DOHH2 (cell line): ENCODE measurements at regions not wholly inside any gene's neighbourhood (a gene's known extent, or its start where the extent isn't known, plus 50 kb on each side); places are given as distances from the start of the nearest gene placed in this dataset.

Experiments
- H3F3A ChIP-seq: fragments of 200-600 bp; sonication (generic), shearing (Covaris generic); 2 replicates; pipeline ENCODE4 v1.6.0; 2016; ENCODE audit warnings: antibody characterized with exemption, mild to moderate bottlenecking; ENCODE audit not compliant: control insufficient read depth, insufficient read depth
- H3K27ac ChIP-seq: fragments of 200-600 bp; sonication (generic); 2 replicates; pipeline ENCODE4 v1.5.1; 2014; ENCODE audit warnings: low read depth, mild to moderate bottlenecking, low read length, moderate library complexity
- H3K27me3 ChIP-seq: fragments of 200-600 bp; sonication (generic); 2 replicates; pipeline ENCODE4 v1.6.1; 2014; ENCODE audit warnings: mild to moderate bottlenecking, low read length, mixed read lengths; ENCODE audit not compliant: control insufficient read depth
- H3K36me3 ChIP-seq: fragments of 200-600 bp; sonication (generic); 2 replicates; pipeline ENCODE4 v1.6.1; 2014; ENCODE audit warnings: mild to moderate bottlenecking, low read length, moderate library complexity, mixed read lengths; ENCODE audit not compliant: control insufficient read depth
- H3K4me1 ChIP-seq: fragments of 200-600 bp; sonication (generic); 2 replicates; pipeline ENCODE4 v1.6.1; 2014; ENCODE audit warnings: mild to moderate bottlenecking, low read length, mixed read lengths; ENCODE audit not compliant: control insufficient read depth
- H3K4me2 ChIP-seq: fragments of 200-600 bp; sonication (generic); 2 replicates; pipeline ENCODE4 v1.6.0; 2014; ENCODE audit warnings: mild to moderate bottlenecking, low read length, moderate library complexity
- H3K4me3 ChIP-seq: fragments of 200-600 bp; sonication (generic); 2 replicates; pipeline ENCODE4 v1.5.1; 2014; ENCODE audit warnings: mild to moderate bottlenecking, low read length, mixed read lengths
- H3K79me2 ChIP-seq: fragments of 200-600 bp; sonication (generic); 2 replicates; pipeline ENCODE4 v1.6.1; 2014; ENCODE audit warnings: mild to moderate bottlenecking, low read length, mixed read lengths; ENCODE audit not compliant: control insufficient read depth
- H3K9me2 ChIP-seq: fragments of 200-600 bp; sonication (generic); replicated peaks from 2 replicates; pipeline ENCODE4 v1.6.1; 2014; ENCODE audit warnings: mild to moderate bottlenecking, low read length, mixed read lengths; ENCODE audit not compliant: control insufficient read depth
- H3K9me3 ChIP-seq: fragments of 200-600 bp; sonication (generic); 2 replicates; pipeline ENCODE4 v1.6.1; 2014; ENCODE audit warnings: antibody characterized with exemption, low read length, mixed read lengths; ENCODE audit not compliant: control insufficient read depth, insufficient read depth
- H4K20me1 ChIP-seq: fragments of 200-600 bp; sonication (generic); 2 replicates; pipeline ENCODE4 v1.6.0; 2014; ENCODE audit warnings: low read depth, mild to moderate bottlenecking, antibody characterized with exemption, low read length, moderate library complexity; ENCODE audit not compliant: control insufficient read depth, insufficient read depth
- CTCF ChIP-seq: fragments of 200-600 bp; sonication (generic); IDR thresholded peaks from one replicate; pipeline ENCODE4 v1.5.1; 2014; ENCODE audit warnings: antibody characterized with exemption, mild to moderate bottlenecking, low read depth, low read length; ENCODE audit not compliant: poor library complexity, severe bottlenecking
- EZH2phosphoT487 ChIP-seq: fragments of 200-600 bp; sonication (generic); IDR thresholded peaks from 2 replicates; pipeline ENCODE4 v1.6.1; 2017; ENCODE audit warnings: borderline replicate concordance, mild to moderate bottlenecking, antibody characterized with exemption, low read length, moderate library complexity, mixed read lengths

- TF ChIP-seq EZH2phosphoT487 (no peak), CTCF (no peak)
- Histone ChIP-seq H3K79me2 (no peaks in the 10 kb centered on the region), H4K20me1 (no peaks in the 10 kb centered on the region)
Observed at GRCh38 chr13:34322014-34322742, 504.2 kb downstream of the RFC3 start.

GRCh38 chr13:34322743-34323074 lies 504.8 kb downstream of the RFC3 start:
- no peak overlapping the region for H3K4me3 ChIP-seq
- no peaks in the 10 kb centered on the region for H3F3A ChIP-seq
- H3K9me2 ChIP-seq = no peaks in the 10 kb centered on the region
- H3K36me3 ChIP-seq = no peaks in the 10 kb centered on the region
- no peaks in the 10 kb centered on the region for H3K4me1 ChIP-seq
- H3K27me3 ChIP-seq = no peaks in the 10 kb centered on the region
- H3K4me2 ChIP-seq = no peak overlapping the region
- no peak overlapping the region for H3K27ac ChIP-seq
- no peaks in the 10 kb centered on the region for H3K9me3 ChIP-seq
- no peak for TF ChIP-seq CTCF
- TF ChIP-seq EZH2phosphoT487 = no peak
- H4K20me1 ChIP-seq = no peaks in the 10 kb centered on the region
- H3K79me2 ChIP-seq = no peaks in the 10 kb centered on the region

More at GRCh38 chr13:34322014-34322742, 504.2 kb downstream of the RFC3 start:
- Histone ChIP-seq H3K4me2 (no peak overlapping the region), H3K9me3 (no peaks in the 10 kb centered on the region), H3K27me3 (no peaks in the 10 kb centered on the region), H3K4me1 (no peaks in the 10 kb centered on the region), H3K9me2 (no peaks in the 10 kb centered on the region), H3F3A (no peaks in the 10 kb centered on the region), H3K36me3 (no peaks in the 10 kb centered on the region), H3K27ac (no peak overlapping the region), H3K4me3 (no peak overlapping the region)

GRCh38 chr13:34335014-34336007 lies 517.4 kb downstream of the RFC3 start:
- Histone ChIP-seq H3F3A (no peaks in the 10 kb centered on the region), H4K20me1 (no peaks in the 10 kb centered on the region), H3K9me2 (no peaks in the 10 kb centered on the region), H3K4me3 (no peak overlapping the region), H3K27me3 (no peaks in the 10 kb centered on the region), H3K4me2 (no peak overlapping the region), H3K36me3 (no peaks in the 10 kb centered on the region), H3K9me3 (peaks cover 8% of the 10 kb centered on the region; the same call in 1 of the 2 replicates), H3K27ac (no peak overlapping the region), H3K79me2 (no peaks in the 10 kb centered on the region), H3K4me1 (no peaks in the 10 kb centered on the region)
- TF ChIP-seq EZH2phosphoT487 (no peak), CTCF (no peak)
